ENCODE measurements at regions not wholly inside any gene's neighbourhood (a gene's known extent, or its start where the extent isn't known, plus 50 kb on each side); places are given as distances from the start of the nearest gene placed in this dataset.

DNA sequence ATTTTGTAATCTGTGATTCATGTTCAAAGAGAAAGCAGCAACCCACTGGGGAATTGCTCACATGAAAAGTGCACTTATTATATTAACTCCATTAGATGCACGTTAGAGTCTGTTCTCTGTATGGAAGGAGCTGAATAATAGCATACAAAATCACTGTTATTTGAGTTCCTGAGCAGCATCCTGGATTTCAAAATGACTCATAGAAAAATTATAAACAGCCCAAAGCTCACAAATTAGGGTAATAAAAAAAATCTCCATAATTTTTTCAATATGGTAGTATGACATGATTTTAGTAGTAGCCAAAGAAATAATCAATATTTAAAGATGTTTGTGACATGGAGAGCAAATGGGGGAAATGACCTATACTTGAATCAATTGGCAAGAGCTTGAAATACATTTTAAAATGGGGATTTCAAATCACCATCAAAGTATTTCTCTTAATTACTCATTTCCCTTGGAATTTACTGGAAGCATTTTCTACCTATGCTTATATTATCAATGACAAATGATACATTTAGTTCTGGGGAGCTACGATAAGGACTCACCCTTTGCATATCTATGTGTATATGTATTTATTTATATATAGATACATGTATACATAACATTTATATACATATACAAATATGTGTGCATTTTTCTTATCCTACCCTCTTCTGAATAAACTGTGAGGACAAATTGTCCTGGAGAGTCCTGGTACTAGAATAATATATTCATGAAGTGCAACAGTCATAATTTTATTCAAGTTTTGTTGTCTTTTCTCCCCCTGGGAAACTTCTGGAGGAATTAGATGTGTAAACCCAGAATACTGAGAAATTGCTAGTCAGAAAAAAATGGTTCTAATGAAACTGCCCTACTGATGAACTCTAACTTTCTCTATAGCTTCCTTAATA lies 116.3 kb downstream of the RPL22L1 start:
- Mint-ChIP-seq H3K4me1 (no peaks in the 10 kb centered on the region), H3K36me3 (no peaks in the 10 kb centered on the region), H3K27me3 (peaks cover 30 to 37% of the 10 kb centered on the region in 2 donors), H3K4me3 (no peak overlapping the region), H3K27ac (no peak overlapping the region), H3K9me3 (no peaks in the 10 kb centered on the region)
- DNase-seq (no peak), ATAC-seq (replicated peaks) (no peak)

- Mint-ChIP-seq H3K27me3 (peaks cover 33 to 39% of the 10 kb centered on the region in 2 donors), H3K9me3 (no peaks in the 10 kb centered on the region), H3K27ac (no peak overlapping the region), H3K4me1 (no peaks in the 10 kb centered on the region), H3K4me3 (no peak overlapping the region), H3K36me3 (no peaks in the 10 kb centered on the region)
- ATAC-seq (replicated peaks), result no peak
- DNase-seq, result no peak
Observed at GRCh38 chr3:170752571-170753155, 117.3 kb downstream of the RPL22L1 start.

DNA sequence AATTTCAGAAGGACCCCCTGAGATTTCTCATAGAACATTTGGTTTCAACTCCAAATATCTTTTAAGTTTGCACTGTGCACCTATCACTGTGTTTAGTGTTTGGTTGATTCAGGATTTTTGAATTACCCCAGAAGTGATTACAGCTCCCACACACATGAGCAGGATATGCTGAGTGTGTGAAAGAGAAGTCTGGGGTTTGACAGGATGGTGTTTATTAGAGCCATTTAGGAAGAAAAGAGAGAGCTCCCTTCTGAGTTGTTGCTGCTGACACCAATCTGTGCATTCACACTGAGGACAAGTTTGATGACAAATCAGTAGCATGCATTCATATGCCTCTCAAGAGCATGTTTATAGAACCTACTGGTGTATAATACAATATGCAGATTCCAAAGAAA lies 118.1 kb downstream of the RPL22L1 start:
- H3K27me3 Mint-ChIP-seq, result peaks cover 40 to 47% of the 10 kb centered on the region in 2 donors

DNA sequence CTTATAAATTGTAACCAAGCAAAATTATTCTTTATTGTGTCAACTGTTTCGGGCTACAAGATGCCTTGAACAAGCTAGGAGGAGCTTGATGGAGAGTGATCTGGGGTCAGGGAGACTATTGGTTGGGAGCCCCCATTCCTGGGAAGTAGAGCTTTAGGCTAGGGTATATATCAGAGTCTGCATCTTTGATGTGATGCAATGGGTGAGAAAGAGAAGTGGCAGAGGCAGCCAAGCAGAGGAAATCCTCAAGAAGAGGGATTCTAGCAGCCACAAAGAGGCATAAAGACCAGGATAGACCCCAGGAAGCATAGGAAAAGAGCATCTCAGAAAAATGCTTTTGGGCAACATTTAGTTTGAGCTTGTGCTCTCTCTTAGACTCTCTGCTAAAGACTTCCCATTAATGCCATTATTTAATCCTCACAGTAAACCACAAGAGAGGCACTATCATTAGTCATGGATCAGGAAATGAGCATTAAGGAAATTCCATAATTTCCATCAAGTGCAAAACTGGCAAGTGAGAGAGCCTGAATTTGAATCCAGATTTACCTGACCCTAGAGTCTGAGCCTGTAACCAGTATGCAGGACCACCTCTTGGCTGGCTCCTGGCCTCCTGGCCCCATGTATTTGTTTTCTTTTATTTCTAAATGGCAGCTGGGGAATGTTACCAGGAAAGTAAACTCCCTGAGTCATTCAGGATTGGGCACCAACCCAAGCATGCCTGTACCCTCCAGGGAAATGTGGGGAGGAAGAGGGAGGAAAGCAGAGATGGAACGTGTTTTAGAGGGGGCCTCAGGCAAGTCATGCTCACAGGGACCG lies 118.7 kb downstream of the RPL22L1 start:
- no peaks in the 10 kb centered on the region for H3K4me1 Mint-ChIP-seq
- H3K36me3 Mint-ChIP-seq, result no peaks in the 10 kb centered on the region
- ATAC-seq (replicated peaks), result no peak
- peaks cover 46 to 53% of the 10 kb centered on the region in 2 donors for H3K27me3 Mint-ChIP-seq
- H3K9me3 Mint-ChIP-seq, result peaks cover 0 to 2% of the 10 kb centered on the region in 2 donors
- H3K4me3 Mint-ChIP-seq, result no peak overlapping the region
- DNase-seq, result no peak
- H3K27ac Mint-ChIP-seq, result no peak overlapping the region

More for the DNA sequence above, 118.1 kb downstream of the RPL22L1 start:
- ATAC-seq (replicated peaks) (no peak), DNase-seq (no peak)
- Mint-ChIP-seq H3K27ac (no peak overlapping the region), H3K4me1 (no peaks in the 10 kb centered on the region), H3K9me3 (no peaks in the 10 kb centered on the region), H3K4me3 (no peak overlapping the region), H3K36me3 (no peaks in the 10 kb centered on the region)

- no peak for DNase-seq
- Mint-ChIP-seq H3K36me3 (no peaks in the 10 kb centered on the region), H3K4me3 (no peak overlapping the region), H3K9me3 (peaks cover 0 to 2% of the 10 kb centered on the region in 2 donors), H3K4me1 (no peaks in the 10 kb centered on the region), H3K27me3 (peaks cover 55 to 56% of the 10 kb centered on the region in 2 donors), H3K27ac (no peak overlapping the region)
- no peak for ATAC-seq (replicated peaks)
Observed at GRCh38 chr3:170750478-170750830, 119.5 kb downstream of the RPL22L1 start.

GRCh38 chr3:170749765-170750477 lies 120.1 kb downstream of the RPL22L1 start:
- Mint-ChIP-seq H3K9me3 (peaks cover 0 to 2% of the 10 kb centered on the region in 2 donors), H3K27me3 (peaks cover 52 to 55% of the 10 kb centered on the region in 2 donors), H3K4me1 (no peaks in the 10 kb centered on the region), H3K36me3 (no peaks in the 10 kb centered on the region), H3K4me3 (no peak overlapping the region), H3K27ac (no peak overlapping the region)
- ATAC-seq (replicated peaks), result no peak
- no peak for DNase-seq

GRCh38 chr3:170749185-170749584 lies 120.8 kb downstream of the RPL22L1 start:
- peaks cover 47 to 55% of the 10 kb centered on the region in 2 donors for H3K27me3 Mint-ChIP-seq
- no peak for DNase-seq
- H3K4me3 Mint-ChIP-seq, result no peak overlapping the region
- H3K36me3 Mint-ChIP-seq, result no peaks in the 10 kb centered on the region
- H3K27ac Mint-ChIP-seq, result no peak overlapping the region
- no peak for ATAC-seq (replicated peaks)
- peaks cover 0 to 2% of the 10 kb centered on the region in 2 donors for H3K9me3 Mint-ChIP-seq
- no peaks in the 10 kb centered on the region for H3K4me1 Mint-ChIP-seq

DNA sequence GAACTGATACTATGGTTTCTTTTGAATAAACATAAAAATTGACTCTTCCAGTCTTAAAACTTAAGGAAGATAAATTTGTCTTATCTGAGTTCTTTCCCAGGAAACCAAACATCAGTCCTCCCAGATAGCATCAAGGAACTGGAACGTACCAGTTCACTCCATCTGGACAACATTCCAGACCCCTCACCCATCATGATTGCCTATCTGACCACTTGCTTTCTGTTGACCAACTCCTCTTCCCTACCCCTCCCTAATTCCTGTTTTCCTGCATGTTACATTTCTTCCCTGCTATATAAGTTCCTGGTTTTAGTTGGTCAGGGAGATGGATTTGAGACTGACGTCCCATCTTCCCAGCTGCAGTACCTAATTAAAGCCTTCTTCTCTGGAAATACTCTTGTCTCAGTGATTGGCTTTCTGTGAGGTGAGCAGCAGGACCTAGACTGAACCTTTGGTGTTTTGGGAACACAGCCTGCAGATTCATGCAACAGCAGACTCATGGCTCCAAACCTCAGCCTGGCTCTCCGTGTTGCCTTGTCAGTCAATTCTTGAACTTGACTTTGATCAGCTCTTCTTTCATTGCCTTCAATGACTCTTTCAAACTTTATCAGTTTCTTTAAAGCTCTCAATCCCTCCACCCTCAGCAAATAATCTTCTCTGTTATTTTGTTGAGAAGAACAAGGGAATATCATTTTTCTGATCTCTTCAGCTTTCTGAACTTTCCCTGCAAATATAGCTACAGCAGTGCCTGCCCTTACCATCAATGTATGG lies 123.6 kb downstream of the RPL22L1 start:
- Mint-ChIP-seq H3K4me3 (no peak overlapping the region), H3K36me3 (no peaks in the 10 kb centered on the region), H3K27ac (no peak overlapping the region), H3K27me3 (peaks cover 42 to 49% of the 10 kb centered on the region in 2 donors), H3K9me3 (peaks cover 0 to 2% of the 10 kb centered on the region in 2 donors), H3K4me1 (no peaks in the 10 kb centered on the region)
- no peak for ATAC-seq (replicated peaks)
- DNase-seq, result no peak

GRCh38 chr3:170745211-170745718 lies 124.7 kb downstream of the RPL22L1 start:
- Mint-ChIP-seq H3K9me3 (peaks cover 0 to 2% of the 10 kb centered on the region in 2 donors), H3K27me3 (peaks cover 42 to 44% of the 10 kb centered on the region in 2 donors), H3K27ac (no peak overlapping the region), H3K4me3 (no peak overlapping the region), H3K36me3 (no peaks in the 10 kb centered on the region), H3K4me1 (no peaks in the 10 kb centered on the region)
- ATAC-seq (replicated peaks), result no peak
- no peak for DNase-seq

DNA sequence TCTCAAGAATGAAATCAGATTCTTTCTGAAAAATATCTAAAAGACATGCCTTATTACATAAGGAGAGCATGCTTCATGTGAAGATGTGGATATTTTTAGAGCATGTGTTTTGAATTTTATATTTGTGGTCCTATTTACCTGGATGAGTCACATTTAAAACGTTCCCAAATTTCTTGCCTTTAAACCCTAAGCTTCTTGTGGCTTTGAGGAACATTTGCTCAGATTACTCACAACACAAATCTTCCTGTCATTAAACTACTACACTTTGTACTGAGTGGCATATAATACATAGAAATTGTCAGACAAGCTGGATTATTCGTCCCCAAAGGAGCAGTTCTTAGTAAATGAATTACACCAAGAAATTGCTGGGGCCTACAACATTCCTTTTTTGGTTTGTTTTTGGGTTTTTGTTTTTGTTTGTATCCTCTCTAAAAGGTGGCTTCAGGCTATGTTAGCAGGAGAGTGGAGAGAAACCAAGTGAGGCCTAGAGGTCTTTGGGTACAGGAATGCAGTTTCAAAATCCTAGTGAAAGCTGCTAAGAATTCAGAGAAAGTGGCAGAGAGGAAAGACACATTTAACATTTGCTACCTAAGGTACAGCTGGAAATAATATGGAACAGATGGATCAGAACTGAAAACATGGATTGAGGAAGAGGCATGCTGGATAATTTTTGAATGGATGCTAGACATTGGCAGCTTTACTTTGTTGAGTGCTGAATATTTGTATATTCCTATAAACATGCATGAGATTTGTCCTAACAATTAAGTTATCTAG lies 128.1 kb downstream of the RPL22L1 start:
- H3K27ac Mint-ChIP-seq, result no peak overlapping the region
- H3K4me1 Mint-ChIP-seq, result no peaks in the 10 kb centered on the region
- peaks cover 21 to 27% of the 10 kb centered on the region in 2 donors for H3K27me3 Mint-ChIP-seq
- DNase-seq, result no peak
- no peak for ATAC-seq (replicated peaks)
- no peak overlapping the region for H3K4me3 Mint-ChIP-seq
- H3K9me3 Mint-ChIP-seq, result peaks cover 0 to 2% of the 10 kb centered on the region in 2 donors
- no peaks in the 10 kb centered on the region for H3K36me3 Mint-ChIP-seq

- DNase-seq, result no peak
- H3K36me3 Mint-ChIP-seq, result no peaks in the 10 kb centered on the region
- H3K27me3 Mint-ChIP-seq, result peaks cover 11 to 18% of the 10 kb centered on the region in 2 donors
- H3K9me3 Mint-ChIP-seq, result no peaks in the 10 kb centered on the region
- H3K27ac Mint-ChIP-seq, result no peak overlapping the region
- H3K4me3 Mint-ChIP-seq, result no peak overlapping the region
- no peaks in the 10 kb centered on the region for H3K4me1 Mint-ChIP-seq
- no peak for ATAC-seq (replicated peaks)
Observed at GRCh38 chr3:170740726-170741591, 129.0 kb downstream of the RPL22L1 start.

DNA sequence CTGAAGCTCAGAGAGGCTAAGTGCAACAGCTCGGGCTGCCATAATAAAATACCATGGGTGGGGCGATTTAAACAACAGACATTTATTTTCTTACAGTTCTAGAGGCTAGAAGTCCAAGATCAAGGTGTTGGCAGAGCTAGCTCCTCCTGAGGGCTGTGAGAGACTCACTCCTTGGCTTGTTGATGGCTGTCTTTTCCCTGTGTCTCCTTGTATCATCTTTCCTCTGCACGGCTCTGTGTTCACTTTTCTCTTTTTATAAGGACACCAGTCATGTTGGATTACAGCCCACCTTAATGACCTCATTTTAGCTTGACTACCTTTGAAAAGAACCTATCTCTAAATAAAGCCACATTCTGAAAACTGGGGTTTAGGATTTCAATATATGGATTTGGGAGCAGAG lies 129.7 kb downstream of the RPL22L1 start:
- Mint-ChIP-seq H3K4me1 (no peaks in the 10 kb centered on the region), H3K27ac (no peak overlapping the region), H3K27me3 (peaks cover 8 to 14% of the 10 kb centered on the region in 2 donors), H3K9me3 (no peaks in the 10 kb centered on the region), H3K4me3 (no peak overlapping the region), H3K36me3 (no peaks in the 10 kb centered on the region)
- ATAC-seq (replicated peaks), result no peak
- DNase-seq, result no peak
